ENCODE measurements at regions not wholly inside any gene's neighbourhood (a gene's known extent, or its start where the extent isn't known, plus 50 kb on each side); places are given as distances from the start of the nearest gene placed in this dataset.

- H3K27ac ChIP-seq (ENCODE audit: low read depth in 1 of 2, low read length in 1 of 2), result no peak overlapping the region
- WGBS, 2 donors, result 73 to 78% methylated on average over 3 of the region's 3 CpGs
- H3K9ac ChIP-seq (ENCODE audit: insufficient read depth in 1 of 2, low read length in 2 of 2), result no peak overlapping the region
- no peaks in the 10 kb centered on the region for H3K36me3 ChIP-seq (ENCODE audit: control insufficient read depth in 4 of 4, insufficient read depth in 4 of 4, low read length in 4 of 4)
- no peak for ATAC-seq (ENCODE audit: insufficient read depth, low FRiP score)
- H3K4me1 ChIP-seq (ENCODE audit: control insufficient read depth in 5 of 5, insufficient read depth in 5 of 5, low read length in 5 of 5), result no peaks in the 10 kb centered on the region
- H3K4me3 ChIP-seq, result no peak overlapping the region
- no peaks in the 10 kb centered on the region for H3K9me3 ChIP-seq (ENCODE audit: control insufficient read depth in 4 of 4, insufficient read depth in 3 of 4, low read length in 3 of 4)
- no peak for DNase-seq
- TF ChIP-seq CTCF (IDR thresholded peaks at IDR 0.05; ENCODE audit: control extremely low read depth, extremely low read depth), result no peak
- H3K27me3 ChIP-seq (ENCODE audit: control insufficient read depth in 3 of 3, insufficient read depth in 3 of 3, low read length in 2 of 3), result no peaks in the 10 kb centered on the region
These were observed 685.2 kb upstream of the INTU start for GRCh38 chr4:126947536-126947935.

- 93 to 96% methylated on average over 5 of the region's 5 CpGs for WGBS, 2 donors
- H3K4me3 ChIP-seq, result no peak overlapping the region
- DNase-seq, result no peak
- no peak overlapping the region for H3K27ac ChIP-seq (ENCODE audit: low read depth in 1 of 2, low read length in 1 of 2)
- no peak for TF ChIP-seq CTCF (IDR thresholded peaks at IDR 0.05; ENCODE audit: control extremely low read depth, extremely low read depth)
- ATAC-seq (ENCODE audit: insufficient read depth, low FRiP score), result no peak
- H3K36me3 ChIP-seq (ENCODE audit: control insufficient read depth in 4 of 4, insufficient read depth in 4 of 4, low read length in 4 of 4), result no peaks in the 10 kb centered on the region
- H3K9ac ChIP-seq (ENCODE audit: insufficient read depth in 1 of 2, low read length in 2 of 2), result no peak overlapping the region
- peaks cover 0 to 4% (median 0%) of the 10 kb centered on the region in 4 donors for H3K9me3 ChIP-seq (ENCODE audit: control insufficient read depth in 4 of 4, insufficient read depth in 3 of 4, low read length in 3 of 4)
- no peaks in the 10 kb centered on the region for H3K27me3 ChIP-seq (ENCODE audit: control insufficient read depth in 3 of 3, insufficient read depth in 3 of 3, low read length in 2 of 3)
- peaks cover 0 to 19% (median 0%) of the 10 kb centered on the region in 5 donors for H3K4me1 ChIP-seq (ENCODE audit: control insufficient read depth in 5 of 5, insufficient read depth in 5 of 5, low read length in 5 of 5)
These were observed 678.0 kb upstream of the INTU start for GRCh38 chr4:126954537-126955291.

- Histone ChIP-seq H3K27ac (ENCODE audit: low read depth in 1 of 2, low read length in 1 of 2) (no peak overlapping the region), H3K9me3 (ENCODE audit: control insufficient read depth in 4 of 4, insufficient read depth in 3 of 4, low read length in 3 of 4) (peaks cover 0 to 4% (median 0%) of the 10 kb centered on the region in 4 donors), H3K9ac (ENCODE audit: insufficient read depth in 1 of 2, low read length in 2 of 2) (no peak overlapping the region), H3K36me3 (ENCODE audit: control insufficient read depth in 4 of 4, insufficient read depth in 4 of 4, low read length in 4 of 4) (no peaks in the 10 kb centered on the region), H3K4me1 (ENCODE audit: control insufficient read depth in 5 of 5, insufficient read depth in 5 of 5, low read length in 5 of 5) (peaks cover 0 to 19% (median 0%) of the 10 kb centered on the region in 5 donors), H3K4me3 (no peak overlapping the region), H3K27me3 (ENCODE audit: control insufficient read depth in 3 of 3, insufficient read depth in 3 of 3, low read length in 2 of 3) (no peaks in the 10 kb centered on the region)
- ATAC-seq (ENCODE audit: insufficient read depth, low FRiP score) (no peak), DNase-seq (no peak)
- 84 to 87% methylated on average over 21 of the region's 21 CpGs for WGBS, 2 donors
- no peak for TF ChIP-seq CTCF (IDR thresholded peaks at IDR 0.05; ENCODE audit: control extremely low read depth, extremely low read depth)
These were observed 677.2 kb upstream of the INTU start for GRCh38 chr4:126955292-126956183.

Data from lung (tissue), 11 donors.